ENCODE measurements at regions not wholly inside any gene's neighbourhood (a gene's known extent, or its start where the extent isn't known, plus 50 kb on each side); places are given as distances from the start of the nearest gene placed in this dataset.

GRCh38 chr10:84700668-84701369, 372.4 kb downstream of the CCSER2 start:
- peaks cover 7% of the 10 kb centered on the region for H3K4me1 Mint-ChIP-seq
- Histone ChIP-seq H3K27me3 (ENCODE audit: insufficient read depth) (no peaks in the 10 kb centered on the region), H3K4me2 (no peak overlapping the region), H4K20me1 (replicated peaks; ENCODE audit: insufficient read depth) (no peaks in the 10 kb centered on the region), H3K4me3 (no peak overlapping the region), H2AFZ (no peak overlapping the region), H3F3A (replicated peaks; ENCODE audit: low read depth) (no peaks in the 10 kb centered on the region), H3K27ac (ENCODE audit: low read depth) (no peak overlapping the region), H3K9me2 (ENCODE audit: insufficient read depth) (no peaks in the 10 kb centered on the region), H3K79me2 (replicated peaks; ENCODE audit: insufficient read depth) (no peaks in the 10 kb centered on the region), H3K36me3 (ENCODE audit: insufficient read depth) (no peaks in the 10 kb centered on the region), H3K4me1 (ENCODE audit: insufficient read depth) (no peaks in the 10 kb centered on the region)
- TF ChIP-seq CTCF (conservative IDR thresholded peaks at IDR 0.05; ENCODE audit: low read depth in 2 of 2) (no peak), ZNF114 (CRISPR knock-in tag; IDR thresholded peaks at IDR 0.05) (no peak), ZNF331 (CRISPR knock-in tag; IDR thresholded peaks at IDR 0.05; ENCODE audit: low read depth) (no peak), EZH2phosphoT487 (IDR thresholded peaks at IDR 0.05; ENCODE audit: unreplicated experiment) (no peak), JUNB (IDR thresholded peaks at IDR 0.05; ENCODE audit: unreplicated experiment) (no peak), STAT1 (IDR thresholded peaks at IDR 0.05; ENCODE audit: unreplicated experiment) (no peak), ETS1 (IDR thresholded peaks at IDR 0.05) (no peak), NANOG (IDR thresholded peaks at IDR 0.05; ENCODE audit: borderline replicate concordance) (no peak)
- TF ChIP-seq, protein P1, sequence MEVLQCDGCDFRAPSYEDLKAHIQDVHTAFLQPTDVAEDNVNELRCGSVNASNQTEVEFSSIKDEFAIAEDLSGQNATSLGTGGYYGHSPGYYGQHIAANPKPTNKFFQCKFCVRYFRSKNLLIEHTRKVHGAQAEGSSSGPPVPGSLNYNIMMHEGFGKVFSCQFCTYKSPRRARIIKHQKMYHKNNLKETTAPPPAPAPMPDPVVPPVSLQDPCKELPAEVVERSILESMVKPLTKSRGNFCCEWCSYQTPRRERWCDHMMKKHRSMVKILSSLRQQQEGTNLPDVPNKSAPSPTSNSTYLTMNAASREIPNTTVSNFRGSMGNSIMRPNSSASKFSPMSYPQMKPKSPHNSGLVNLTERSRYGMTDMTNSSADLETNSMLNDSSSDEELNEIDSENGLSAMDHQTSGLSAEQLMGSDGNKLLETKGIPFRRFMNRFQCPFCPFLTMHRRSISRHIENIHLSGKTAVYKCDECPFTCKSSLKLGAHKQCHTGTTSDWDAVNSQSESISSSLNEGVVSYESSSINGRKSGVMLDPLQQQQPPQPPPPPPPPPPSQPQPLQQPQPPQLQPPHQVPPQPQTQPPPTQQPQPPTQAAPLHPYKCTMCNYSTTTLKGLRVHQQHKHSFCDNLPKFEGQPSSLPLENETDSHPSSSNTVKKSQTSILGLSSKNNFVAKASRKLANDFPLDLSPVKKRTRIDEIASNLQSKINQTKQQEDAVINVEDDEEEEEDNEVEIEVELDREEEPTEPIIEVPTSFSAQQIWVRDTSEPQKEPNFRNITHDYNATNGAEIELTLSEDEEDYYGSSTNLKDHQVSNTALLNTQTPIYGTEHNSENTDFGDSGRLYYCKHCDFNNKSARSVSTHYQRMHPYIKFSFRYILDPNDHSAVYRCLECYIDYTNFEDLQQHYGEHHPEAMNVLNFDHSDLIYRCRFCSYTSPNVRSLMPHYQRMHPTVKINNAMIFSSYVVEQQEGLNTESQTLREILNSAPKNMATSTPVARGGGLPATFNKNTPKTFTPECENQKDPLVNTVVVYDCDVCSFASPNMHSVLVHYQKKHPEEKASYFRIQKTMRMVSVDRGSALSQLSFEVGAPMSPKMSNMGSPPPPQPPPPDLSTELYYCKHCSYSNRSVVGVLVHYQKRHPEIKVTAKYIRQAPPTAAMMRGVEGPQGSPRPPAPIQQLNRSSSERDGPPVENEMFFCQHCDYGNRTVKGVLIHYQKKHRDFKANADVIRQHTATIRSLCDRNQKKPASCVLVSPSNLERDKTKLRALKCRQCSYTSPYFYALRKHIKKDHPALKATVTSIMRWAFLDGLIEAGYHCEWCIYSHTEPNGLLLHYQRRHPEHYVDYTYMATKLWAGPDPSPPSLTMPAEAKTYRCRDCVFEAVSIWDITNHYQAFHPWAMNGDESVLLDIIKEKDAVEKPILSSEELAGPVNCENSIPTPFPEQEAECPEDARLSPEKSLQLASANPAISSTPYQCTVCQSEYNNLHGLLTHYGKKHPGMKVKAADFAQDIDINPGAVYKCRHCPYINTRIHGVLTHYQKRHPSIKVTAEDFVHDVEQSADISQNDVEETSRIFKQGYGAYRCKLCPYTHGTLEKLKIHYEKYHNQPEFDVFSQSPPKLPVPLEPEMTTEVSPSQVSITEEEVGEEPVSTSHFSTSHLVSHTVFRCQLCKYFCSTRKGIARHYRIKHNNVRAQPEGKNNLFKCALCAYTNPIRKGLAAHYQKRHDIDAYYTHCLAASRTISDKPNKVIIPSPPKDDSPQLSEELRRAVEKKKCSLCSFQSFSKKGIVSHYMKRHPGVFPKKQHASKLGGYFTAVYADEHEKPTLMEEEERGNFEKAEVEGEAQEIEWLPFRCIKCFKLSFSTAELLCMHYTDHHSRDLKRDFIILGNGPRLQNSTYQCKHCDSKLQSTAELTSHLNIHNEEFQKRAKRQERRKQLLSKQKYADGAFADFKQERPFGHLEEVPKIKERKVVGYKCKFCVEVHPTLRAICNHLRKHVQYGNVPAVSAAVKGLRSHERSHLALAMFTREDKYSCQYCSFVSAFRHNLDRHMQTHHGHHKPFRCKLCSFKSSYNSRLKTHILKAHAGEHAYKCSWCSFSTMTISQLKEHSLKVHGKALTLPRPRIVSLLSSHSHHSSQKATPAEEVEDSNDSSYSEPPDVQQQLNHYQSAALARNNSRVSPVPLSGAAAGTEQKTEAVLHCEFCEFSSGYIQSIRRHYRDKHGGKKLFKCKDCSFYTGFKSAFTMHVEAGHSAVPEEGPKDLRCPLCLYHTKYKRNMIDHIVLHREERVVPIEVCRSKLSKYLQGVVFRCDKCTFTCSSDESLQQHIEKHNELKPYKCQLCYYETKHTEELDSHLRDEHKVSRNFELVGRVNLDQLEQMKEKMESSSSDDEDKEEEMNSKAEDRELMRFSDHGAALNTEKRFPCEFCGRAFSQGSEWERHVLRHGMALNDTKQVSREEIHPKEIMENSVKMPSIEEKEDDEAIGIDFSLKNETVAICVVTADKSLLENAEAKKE (CRISPR knock-in tag; IDR thresholded peaks at IDR 0.05), result no peak
- TF ChIP-seq, protein P2, sequence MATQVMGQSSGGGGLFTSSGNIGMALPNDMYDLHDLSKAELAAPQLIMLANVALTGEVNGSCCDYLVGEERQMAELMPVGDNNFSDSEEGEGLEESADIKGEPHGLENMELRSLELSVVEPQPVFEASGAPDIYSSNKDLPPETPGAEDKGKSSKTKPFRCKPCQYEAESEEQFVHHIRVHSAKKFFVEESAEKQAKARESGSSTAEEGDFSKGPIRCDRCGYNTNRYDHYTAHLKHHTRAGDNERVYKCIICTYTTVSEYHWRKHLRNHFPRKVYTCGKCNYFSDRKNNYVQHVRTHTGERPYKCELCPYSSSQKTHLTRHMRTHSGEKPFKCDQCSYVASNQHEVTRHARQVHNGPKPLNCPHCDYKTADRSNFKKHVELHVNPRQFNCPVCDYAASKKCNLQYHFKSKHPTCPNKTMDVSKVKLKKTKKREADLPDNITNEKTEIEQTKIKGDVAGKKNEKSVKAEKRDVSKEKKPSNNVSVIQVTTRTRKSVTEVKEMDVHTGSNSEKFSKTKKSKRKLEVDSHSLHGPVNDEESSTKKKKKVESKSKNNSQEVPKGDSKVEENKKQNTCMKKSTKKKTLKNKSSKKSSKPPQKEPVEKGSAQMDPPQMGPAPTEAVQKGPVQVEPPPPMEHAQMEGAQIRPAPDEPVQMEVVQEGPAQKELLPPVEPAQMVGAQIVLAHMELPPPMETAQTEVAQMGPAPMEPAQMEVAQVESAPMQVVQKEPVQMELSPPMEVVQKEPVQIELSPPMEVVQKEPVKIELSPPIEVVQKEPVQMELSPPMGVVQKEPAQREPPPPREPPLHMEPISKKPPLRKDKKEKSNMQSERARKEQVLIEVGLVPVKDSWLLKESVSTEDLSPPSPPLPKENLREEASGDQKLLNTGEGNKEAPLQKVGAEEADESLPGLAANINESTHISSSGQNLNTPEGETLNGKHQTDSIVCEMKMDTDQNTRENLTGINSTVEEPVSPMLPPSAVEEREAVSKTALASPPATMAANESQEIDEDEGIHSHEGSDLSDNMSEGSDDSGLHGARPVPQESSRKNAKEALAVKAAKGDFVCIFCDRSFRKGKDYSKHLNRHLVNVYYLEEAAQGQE (IDR thresholded peaks at IDR 0.05; ENCODE audit: unreplicated experiment), result no peak
- ATAC-seq (no peak), DNase-seq (ENCODE audit: low spot score) (no peak)
- H3K27me3 Mint-ChIP-seq (ENCODE audit: insufficient read depth, low read depth, poor library complexity), result peaks cover 5% of the 10 kb centered on the region
- no peak overlapping the region for H3K4me3 Mint-ChIP-seq
- no peaks in the 10 kb centered on the region for H3K9me3 Mint-ChIP-seq
- no peaks in the 10 kb centered on the region for H3K36me3 Mint-ChIP-seq (ENCODE audit: low read depth)
- H3K27ac Mint-ChIP-seq, result no peak overlapping the region

Measured in GM23338 (cell line).